GM12865 (cell line): ENCODE measurements at regions not wholly inside any gene's neighbourhood (a gene's known extent, or its start where the extent isn't known, plus 50 kb on each side); places are given as distances from the start of the nearest gene placed in this dataset.
"Not testable (repeated sequence)": the region's sequence is repeated elsewhere in the genome, so short reads cannot be mapped to it uniquely, and the experiment has no call there.

Experiments
- DNase-seq: peaks from one replicate; pipeline ENCODE4 v3.0.0; 2010; ENCODE audit warnings: low read depth
- H3K4me3 ChIP-seq: 2 replicates; pipeline ENCODE4 v1.5.1; 2011; ENCODE audit warnings: mild to moderate bottlenecking, low read depth, low read length, control low read depth
- CTCF ChIP-seq: IDR thresholded peaks from 2 replicates; pipeline ENCODE4 v1.5.1; 2011; ENCODE audit warnings: low read length, control low read depth, low read depth, inconsistent platforms; ENCODE audit not compliant: insufficient read depth; ENCODE audit errors: missing control alignments

GRCh38 chr2:186977433-186978045 is 128.6 kb upstream of the ZSWIM2 start:
- H3K4me3 ChIP-seq, result no peak overlapping the region
- peak; percentile 14 for DNase-seq
- no peak for TF ChIP-seq CTCF

- no peak for DNase-seq
- H3K4me3 ChIP-seq, result no peak overlapping the region
- TF ChIP-seq CTCF, result no peak
Observed at GRCh38 chr2:186976329-186976728, 127.4 kb upstream of the ZSWIM2 start.

GRCh38 chr2:186972281-186972970 is 123.5 kb upstream of the ZSWIM2 start:
- no peak overlapping the region for H3K4me3 ChIP-seq
- DNase-seq, result no peak
- no peak for TF ChIP-seq CTCF

- peak; percentile 73 for DNase-seq
- no peak overlapping the region for H3K4me3 ChIP-seq
- TF ChIP-seq CTCF, result no peak
Observed at GRCh38 chr2:186968277-186968676, 119.3 kb upstream of the ZSWIM2 start.

GRCh38 chr2:186966015-186966414 is 117.0 kb upstream of the ZSWIM2 start:
- no peak overlapping the region for H3K4me3 ChIP-seq
- TF ChIP-seq CTCF, result no peak
- no peak for DNase-seq

GRCh38 chr2:186962085-186962747 is 113.2 kb upstream of the ZSWIM2 start:
- no peak for DNase-seq
- no peak for TF ChIP-seq CTCF
- no peak overlapping the region for H3K4me3 ChIP-seq

- H3K4me3 ChIP-seq, result not testable (repeated sequence)
Observed at GRCh38 chr2:186960241-186960640, 111.3 kb upstream of the ZSWIM2 start.

More at GRCh38 chr2:186960241-186960640, 111.3 kb upstream of the ZSWIM2 start:
- DNase-seq, result not testable (repeated sequence)
